ENCODE measurements at regions not wholly inside any gene's neighbourhood (a gene's known extent, or its start where the extent isn't known, plus 50 kb on each side); places are given as distances from the start of the nearest gene placed in this dataset.
"Not testable (repeated sequence)": the region's sequence is repeated elsewhere in the genome, so short reads cannot be mapped to it uniquely, and the experiment has no call there.

GRCh38 chr16:80012586-80012985, 412.0 kb upstream of the MAF start:
- no peak for DNase-seq (ENCODE audit: low spot score)

- DNase-seq (ENCODE audit: low spot score) = no peak
Measured at GRCh38 chr16:80009971-80010659, 409.6 kb upstream of the MAF start.

- DNase-seq (ENCODE audit: low spot score) = no peak
Measured at GRCh38 chr16:80008857-80009256, 408.3 kb upstream of the MAF start.

- DNase-seq (ENCODE audit: low spot score) = no peak
Measured at GRCh38 chr16:80007231-80007630, 406.7 kb upstream of the MAF start.

- no peak for DNase-seq (ENCODE audit: low spot score)
Measured at GRCh38 chr16:80006241-80007215, 406.0 kb upstream of the MAF start.

GRCh38 chr16:80004113-80004512, 403.6 kb upstream of the MAF start:
- DNase-seq (ENCODE audit: low spot score) = no peak

- no peak for DNase-seq (ENCODE audit: low spot score)
Measured at GRCh38 chr16:80002261-80002660, 401.7 kb upstream of the MAF start.

GRCh38 chr16:79998143-79998542, 397.6 kb upstream of the MAF start:
- no peak for DNase-seq (ENCODE audit: low spot score)

- DNase-seq (ENCODE audit: low spot score) = peak; percentile 24
Measured at GRCh38 chr16:79997257-79997656, 396.7 kb upstream of the MAF start.

- no peak for DNase-seq (ENCODE audit: low spot score)
Measured at GRCh38 chr16:79996321-79996720, 395.8 kb upstream of the MAF start.

GRCh38 chr16:79995315-79995714, 394.8 kb upstream of the MAF start:
- no peak for DNase-seq (ENCODE audit: low spot score)

GRCh38 chr16:79994418-79994817, 393.9 kb upstream of the MAF start:
- no peak for DNase-seq (ENCODE audit: low spot score)

GRCh38 chr16:79993629-79994209, 393.2 kb upstream of the MAF start:
- DNase-seq (ENCODE audit: low spot score) = no peak

GRCh38 chr16:79991969-79992368, 391.4 kb upstream of the MAF start:
- DNase-seq (ENCODE audit: low spot score) = no peak

- no peak for DNase-seq (ENCODE audit: low spot score)
Measured at GRCh38 chr16:79988721-79989220, 388.2 kb upstream of the MAF start.

- DNase-seq (ENCODE audit: low spot score) = no peak
Measured at GRCh38 chr16:79988089-79988488, 387.6 kb upstream of the MAF start.

- no peak for DNase-seq (ENCODE audit: low spot score)
Measured at GRCh38 chr16:79986352-79986751, 385.8 kb upstream of the MAF start.

GRCh38 chr16:79985606-79986005, 385.1 kb upstream of the MAF start:
- DNase-seq (ENCODE audit: low spot score) = no peak

GRCh38 chr16:79984149-79984548, 383.6 kb upstream of the MAF start:
- not testable (repeated sequence) for DNase-seq (ENCODE audit: low spot score)

GRCh38 chr16:79982862-79983261, 382.3 kb upstream of the MAF start:
- no peak for DNase-seq (ENCODE audit: low spot score)

GRCh38 chr16:79982361-79982760, 381.8 kb upstream of the MAF start:
- DNase-seq (ENCODE audit: low spot score) = no peak

GRCh38 chr16:79981814-79982213, 381.3 kb upstream of the MAF start:
- no peak for DNase-seq (ENCODE audit: low spot score)
